Activated naive CD8-positive, alpha-beta T cell treated with anti-CD3 and anti-CD28 coated beads, Interleukin-2, amount 10 ng/mL, durations not matched to agents 7 days and 5 days (primary cell): ENCODE measurements at regions not wholly inside any gene's neighbourhood (a gene's known extent, or its start where the extent isn't known, plus 50 kb on each side); places are given as distances from the start of the nearest gene placed in this dataset.

Experiments used
- ATAC-seq: fragments of 150-1000 bp; cut with Tn5 transposase; one replicate; pipeline ENCODE4 v1.10.0; 2021; ENCODE audit warnings: low read depth, moderate library complexity
- POLR2A ChIA-PET: fragments of 350-600 bp; sonication (Branson Sonifier 250); formaldehyde crosslinking; loops from one replicate; lab custom pipeline; 2021; ENCODE audit warnings: antibody characterized with exemption; lab: Charles Lee
- DNase-seq: peaks from one replicate; pipeline ENCODE4 v3.0.0; 2021
- H3K27ac Mint-ChIP-seq: one replicate; pipeline ENCODE4 v1.8.0; 2022; ENCODE audit warnings: mild to moderate bottlenecking, mixed read lengths
- H3K27me3 Mint-ChIP-seq: one replicate; pipeline ENCODE4 v1.8.0; 2022; ENCODE audit warnings: mild to moderate bottlenecking, moderate library complexity, mixed read lengths
- H3K36me3 Mint-ChIP-seq: one replicate; pipeline ENCODE4 v1.8.0; 2021; ENCODE audit warnings: mild to moderate bottlenecking, mixed read lengths
- H3K4me1 Mint-ChIP-seq: one replicate; pipeline ENCODE4 v1.8.0; 2021; ENCODE audit warnings: mixed read lengths
- H3K4me3 Mint-ChIP-seq: one replicate; pipeline ENCODE4 v1.8.0; 2022; ENCODE audit warnings: mild to moderate bottlenecking, moderate library complexity, mixed read lengths
- H3K9me3 Mint-ChIP-seq: one replicate; pipeline ENCODE4 v1.8.0; 2021; ENCODE audit warnings: mixed read lengths

- ATAC-seq (no peak), DNase-seq (no peak)
- no peak overlapping the region for H3K4me3 Mint-ChIP-seq
- no peaks in the 10 kb centered on the region for H3K36me3 Mint-ChIP-seq
- no peak overlapping the region for H3K27ac Mint-ChIP-seq
- no peaks in the 10 kb centered on the region for H3K9me3 Mint-ChIP-seq
- peaks cover 14% of the 10 kb centered on the region for H3K27me3 Mint-ChIP-seq
- no peaks in the 10 kb centered on the region for H3K4me1 Mint-ChIP-seq
- POLR2A ChIA-PET: no interaction called here
Observed at GRCh38 chr11:115871161-115871760, 367.0 kb upstream of the CADM1 start.

GRCh38 chr11:115869780-115870431, 365.7 kb upstream of the CADM1 start:
- POLR2A ChIA-PET: no interaction called here
- no peak for DNase-seq
- Mint-ChIP-seq H3K36me3 (no peaks in the 10 kb centered on the region), H3K4me1 (no peaks in the 10 kb centered on the region), H3K27ac (no peak overlapping the region), H3K27me3 (peaks cover 14% of the 10 kb centered on the region), H3K4me3 (no peak overlapping the region), H3K9me3 (no peaks in the 10 kb centered on the region)
- no peak for ATAC-seq

GRCh38 chr11:115869131-115869530, 364.9 kb upstream of the CADM1 start:
- H3K4me1 Mint-ChIP-seq: no peaks in the 10 kb centered on the region
- H3K36me3 Mint-ChIP-seq: no peaks in the 10 kb centered on the region
- H3K9me3 Mint-ChIP-seq: no peaks in the 10 kb centered on the region
- DNase-seq: no peak
- POLR2A ChIA-PET: no interaction called here
- no peak overlapping the region for H3K27ac Mint-ChIP-seq
- peaks cover 14% of the 10 kb centered on the region for H3K27me3 Mint-ChIP-seq
- H3K4me3 Mint-ChIP-seq: no peak overlapping the region
- no peak for ATAC-seq

- Mint-ChIP-seq H3K4me1 (no peaks in the 10 kb centered on the region), H3K27me3 (no peaks in the 10 kb centered on the region), H3K9me3 (peaks cover 3% of the 10 kb centered on the region), H3K27ac (no peak overlapping the region), H3K36me3 (no peaks in the 10 kb centered on the region), H3K4me3 (no peak overlapping the region)
- DNase-seq (no peak), ATAC-seq (no peak)
- POLR2A ChIA-PET: no interaction called here
Observed at GRCh38 chr11:115860246-115860645, 356.0 kb upstream of the CADM1 start.

GRCh38 chr11:115848611-115849010, 344.4 kb upstream of the CADM1 start:
- DNase-seq (no peak), ATAC-seq (no peak)
- H3K9me3 Mint-ChIP-seq: peaks cover 1% of the 10 kb centered on the region
- H3K4me1 Mint-ChIP-seq: no peaks in the 10 kb centered on the region
- no peaks in the 10 kb centered on the region for H3K27me3 Mint-ChIP-seq
- POLR2A ChIA-PET: no interaction called here
- H3K36me3 Mint-ChIP-seq: no peaks in the 10 kb centered on the region
- H3K4me3 Mint-ChIP-seq: no peak overlapping the region
- no peak overlapping the region for H3K27ac Mint-ChIP-seq

GRCh38 chr11:115848080-115848479, 343.9 kb upstream of the CADM1 start:
- H3K4me3 Mint-ChIP-seq: no peak overlapping the region
- H3K27me3 Mint-ChIP-seq: no peaks in the 10 kb centered on the region
- ATAC-seq: no peak
- no peak overlapping the region for H3K27ac Mint-ChIP-seq
- H3K9me3 Mint-ChIP-seq: peaks cover 1% of the 10 kb centered on the region
- no peak for DNase-seq
- POLR2A ChIA-PET: no interaction called here
- no peaks in the 10 kb centered on the region for H3K4me1 Mint-ChIP-seq
- no peaks in the 10 kb centered on the region for H3K36me3 Mint-ChIP-seq

- peaks cover 1% of the 10 kb centered on the region for H3K9me3 Mint-ChIP-seq
- no peak for DNase-seq
- POLR2A ChIA-PET: no interaction called here
- H3K4me1 Mint-ChIP-seq: no peaks in the 10 kb centered on the region
- no peak overlapping the region for H3K4me3 Mint-ChIP-seq
- no peak for ATAC-seq
- H3K27ac Mint-ChIP-seq: no peak overlapping the region
- no peaks in the 10 kb centered on the region for H3K36me3 Mint-ChIP-seq
- H3K27me3 Mint-ChIP-seq: no peaks in the 10 kb centered on the region
Observed at GRCh38 chr11:115845872-115846271, 341.7 kb upstream of the CADM1 start.

- Mint-ChIP-seq H3K4me3 (no peak overlapping the region), H3K9me3 (peaks cover 1% of the 10 kb centered on the region), H3K36me3 (no peaks in the 10 kb centered on the region), H3K27ac (no peak overlapping the region), H3K4me1 (no peaks in the 10 kb centered on the region), H3K27me3 (no peaks in the 10 kb centered on the region)
- POLR2A ChIA-PET: no interaction called here
- DNase-seq (no peak), ATAC-seq (no peak)
Observed at GRCh38 chr11:115843685-115844084, 339.5 kb upstream of the CADM1 start.

- Mint-ChIP-seq H3K27me3 (no peaks in the 10 kb centered on the region), H3K27ac (no peak overlapping the region), H3K9me3 (peaks cover 1% of the 10 kb centered on the region), H3K4me3 (no peak overlapping the region), H3K36me3 (no peaks in the 10 kb centered on the region), H3K4me1 (no peaks in the 10 kb centered on the region)
- POLR2A ChIA-PET: no interaction called here
- DNase-seq: no peak
- no peak for ATAC-seq
Observed at GRCh38 chr11:115843111-115843510, 338.9 kb upstream of the CADM1 start.

GRCh38 chr11:115820026-115820425, 315.8 kb upstream of the CADM1 start:
- no peak for DNase-seq
- Mint-ChIP-seq H3K4me3 (no peak overlapping the region), H3K27ac (no peak overlapping the region), H3K9me3 (no peaks in the 10 kb centered on the region), H3K4me1 (no peaks in the 10 kb centered on the region), H3K27me3 (no peaks in the 10 kb centered on the region), H3K36me3 (no peaks in the 10 kb centered on the region)
- no peak for ATAC-seq
- POLR2A ChIA-PET: no interaction called here

- POLR2A ChIA-PET: no interaction called here
- H3K27ac Mint-ChIP-seq: no peak overlapping the region
- no peak for ATAC-seq
- H3K36me3 Mint-ChIP-seq: no peaks in the 10 kb centered on the region
- no peaks in the 10 kb centered on the region for H3K9me3 Mint-ChIP-seq
- no peak overlapping the region for H3K4me3 Mint-ChIP-seq
- DNase-seq: no peak
- no peaks in the 10 kb centered on the region for H3K27me3 Mint-ChIP-seq
- no peaks in the 10 kb centered on the region for H3K4me1 Mint-ChIP-seq
Observed at GRCh38 chr11:115819014-115819413, 314.8 kb upstream of the CADM1 start.

- no peak overlapping the region for H3K4me3 Mint-ChIP-seq
- no peak for ATAC-seq
- DNase-seq: no peak
Observed at GRCh38 chr11:115817844-115818468, 313.7 kb upstream of the CADM1 start.

GRCh38 chr11:115808351-115808940, 304.2 kb upstream of the CADM1 start:
- ATAC-seq (no peak), DNase-seq (no peak)
- H3K27ac Mint-ChIP-seq: no peak overlapping the region
- H3K4me3 Mint-ChIP-seq: no peak overlapping the region
- peaks cover 2% of the 10 kb centered on the region for H3K36me3 Mint-ChIP-seq
- H3K9me3 Mint-ChIP-seq: peaks cover 25% of the 10 kb centered on the region
- H3K27me3 Mint-ChIP-seq: no peaks in the 10 kb centered on the region
- POLR2A ChIA-PET: no interaction called here
- no peaks in the 10 kb centered on the region for H3K4me1 Mint-ChIP-seq

More at GRCh38 chr11:115817844-115818468, 313.7 kb upstream of the CADM1 start:
- Mint-ChIP-seq H3K4me1 (no peaks in the 10 kb centered on the region), H3K9me3 (peaks cover 5% of the 10 kb centered on the region), H3K27me3 (no peaks in the 10 kb centered on the region), H3K27ac (no peak overlapping the region), H3K36me3 (no peaks in the 10 kb centered on the region)
- POLR2A ChIA-PET: no interaction called here

- H3K4me3 Mint-ChIP-seq: no peak overlapping the region
- H3K4me1 Mint-ChIP-seq: no peaks in the 10 kb centered on the region
- POLR2A ChIA-PET: no interaction called here
- ATAC-seq (no peak), DNase-seq (no peak)
- H3K9me3 Mint-ChIP-seq: peaks cover 20% of the 10 kb centered on the region
- H3K36me3 Mint-ChIP-seq: peaks cover 2% of the 10 kb centered on the region
- no peaks in the 10 kb centered on the region for H3K27me3 Mint-ChIP-seq
- no peak overlapping the region for H3K27ac Mint-ChIP-seq
Observed at GRCh38 chr11:115806056-115806455, 301.8 kb upstream of the CADM1 start.
